ENCODE measurements at regions not wholly inside any gene's neighbourhood (a gene's known extent, or its start where the extent isn't known, plus 50 kb on each side); places are given as distances from the start of the nearest gene placed in this dataset.
A peak's percentile ranks its signal among the peaks of the same experiment; 100 is the strongest.

DNA sequence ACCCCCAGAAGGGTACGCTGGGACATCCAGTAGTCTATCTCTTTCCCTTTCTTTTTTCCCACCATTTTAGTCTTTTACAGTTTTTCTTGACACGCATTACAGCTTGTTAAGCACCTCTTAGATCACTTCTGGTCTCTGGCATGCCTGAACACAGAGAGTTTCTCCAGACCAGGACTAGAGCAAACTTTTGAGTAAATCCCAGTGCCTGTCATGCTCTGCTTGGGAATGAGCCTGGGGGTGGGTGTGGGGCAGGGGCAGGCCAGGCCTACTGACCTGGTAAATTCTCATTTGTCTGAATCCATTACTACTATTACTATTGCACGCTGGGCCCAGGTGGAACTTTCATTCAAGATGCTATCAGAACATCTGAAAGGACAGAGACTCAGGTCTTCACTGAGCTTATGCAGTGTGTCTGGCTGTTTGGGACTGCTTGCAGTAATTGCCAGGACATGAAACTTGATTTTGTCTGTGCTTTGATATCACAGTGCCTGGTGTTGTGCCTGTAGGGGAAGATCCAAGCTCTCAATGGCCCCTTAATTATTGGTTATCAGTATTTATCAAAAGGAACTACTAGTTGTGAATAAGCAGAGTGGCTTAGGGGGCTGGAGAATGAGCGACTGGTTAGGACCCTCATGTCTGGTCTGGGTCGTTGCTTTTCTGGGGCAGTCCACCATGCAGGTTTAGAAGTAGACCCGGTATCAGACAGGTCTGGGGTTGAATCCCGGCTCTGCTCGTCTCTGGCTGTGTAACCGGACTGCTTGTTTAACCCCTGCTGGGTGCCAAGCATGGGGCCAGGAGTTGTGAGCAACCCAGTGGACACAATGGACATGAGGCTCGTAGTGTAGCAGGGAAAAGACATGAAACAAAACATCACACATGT is 196.1 kb upstream of the TLE3 start:
- no peak for DNase-seq

DNA sequence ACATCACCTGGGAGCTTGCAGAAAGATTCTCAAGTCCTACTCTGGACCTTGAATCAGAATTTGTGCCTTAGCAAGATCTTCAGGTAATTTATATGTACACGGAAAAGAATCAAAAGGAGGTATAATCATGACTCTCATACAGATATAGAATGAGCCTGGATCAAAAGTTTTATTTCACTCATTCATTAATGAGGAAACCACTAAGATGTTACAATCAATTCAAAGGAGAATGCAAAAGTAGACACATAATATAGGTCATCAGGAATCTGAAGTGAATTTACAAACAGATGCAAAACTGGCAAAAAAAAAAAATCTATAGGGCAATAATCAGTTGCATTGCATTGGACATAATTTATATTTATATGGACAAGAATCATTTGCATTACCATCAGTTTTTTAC is 195.4 kb upstream of the TLE3 start:
- DNase-seq, result no peak

DNA sequence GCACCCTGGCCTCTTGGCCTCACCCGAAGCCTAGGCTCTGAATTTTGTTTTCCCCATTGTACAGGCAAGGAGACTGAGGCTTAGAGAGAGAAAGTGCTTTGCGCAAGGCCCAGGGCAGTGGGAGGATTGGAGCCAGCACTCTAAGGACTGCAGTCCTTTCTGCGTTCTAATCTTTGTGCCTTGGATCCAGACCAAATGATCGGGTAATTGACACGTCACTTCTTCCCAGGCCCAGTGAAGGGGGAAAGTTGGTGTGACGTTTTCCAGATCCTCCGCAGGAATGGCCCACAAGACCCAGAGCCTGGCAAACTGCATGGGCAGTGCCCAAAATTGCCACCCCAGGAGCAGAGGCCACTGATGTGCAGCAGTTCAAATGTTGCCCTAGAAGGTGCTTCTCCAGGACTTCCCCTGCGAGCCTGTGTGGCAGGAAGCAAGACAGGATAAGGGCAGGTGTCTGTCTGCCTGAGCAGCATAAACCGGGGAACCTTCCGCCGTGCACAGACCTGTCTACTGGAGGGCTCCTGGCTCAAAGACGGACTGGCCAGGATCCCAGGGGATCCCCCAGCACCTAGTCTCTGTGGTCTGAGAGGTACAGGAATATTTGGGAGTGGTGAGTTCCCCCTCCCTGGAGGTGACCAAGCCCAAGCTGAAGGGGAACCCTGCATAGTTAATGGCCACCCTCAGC is 194.5 kb upstream of the TLE3 start:
- no peak for DNase-seq

DNA sequence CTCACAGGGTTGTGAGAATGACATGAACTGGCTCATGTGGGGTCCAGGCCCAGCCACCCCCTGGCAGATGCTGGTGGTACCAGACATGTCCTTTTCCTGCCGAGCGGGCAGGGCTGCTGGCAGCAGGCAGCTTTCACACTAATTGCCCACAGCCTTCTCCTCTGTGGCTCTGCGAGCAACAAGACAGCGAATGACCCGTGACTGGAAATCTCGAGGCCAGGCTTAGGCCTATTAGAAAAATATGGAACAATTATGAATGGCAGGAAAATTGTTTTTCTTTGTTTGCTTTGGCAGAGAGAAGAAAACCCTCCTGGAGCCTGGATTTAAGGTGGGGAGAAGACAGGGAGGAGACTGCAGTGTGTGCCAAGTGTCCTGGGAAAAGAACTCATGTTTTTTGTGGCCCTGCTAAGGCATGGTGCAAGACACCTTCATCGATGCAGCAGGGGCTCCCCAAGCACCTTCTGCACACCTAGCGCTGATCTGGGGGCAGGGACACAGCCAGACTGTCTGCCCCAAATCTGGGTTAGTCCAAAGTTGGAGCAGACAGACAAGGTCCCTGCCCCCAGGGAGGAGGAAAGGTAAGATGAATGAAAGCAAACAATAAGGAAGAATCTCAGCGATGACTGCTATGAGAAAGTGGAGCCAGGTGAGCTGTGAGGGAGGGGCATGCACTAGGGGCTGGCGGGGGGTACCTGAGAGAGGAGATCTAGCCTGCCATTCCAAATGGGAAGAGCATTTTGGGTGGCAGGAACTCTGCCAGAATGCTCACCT is 193.8 kb upstream of the TLE3 start:
- DNase-seq, result no peak

DNA sequence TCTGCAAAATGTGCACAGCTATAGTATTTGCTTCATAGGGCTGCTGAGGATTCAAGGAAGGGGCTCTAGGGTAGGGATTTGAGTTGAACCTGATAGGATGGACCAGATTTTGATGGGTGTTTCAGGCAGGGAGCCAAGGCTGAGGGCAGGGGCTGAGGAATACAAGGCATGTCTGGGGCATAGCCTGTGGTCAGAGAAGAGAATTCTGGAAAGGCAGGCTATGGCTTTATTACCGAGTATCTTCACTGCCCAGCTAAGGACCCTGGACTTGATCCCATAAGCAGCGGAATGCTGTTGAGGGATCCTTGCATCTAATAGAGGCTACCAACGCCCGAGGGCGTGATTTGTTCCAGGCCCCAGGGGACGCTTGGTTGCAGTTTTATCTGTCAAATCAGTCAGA is 193.0 kb upstream of the TLE3 start:
- no peak for DNase-seq

DNA sequence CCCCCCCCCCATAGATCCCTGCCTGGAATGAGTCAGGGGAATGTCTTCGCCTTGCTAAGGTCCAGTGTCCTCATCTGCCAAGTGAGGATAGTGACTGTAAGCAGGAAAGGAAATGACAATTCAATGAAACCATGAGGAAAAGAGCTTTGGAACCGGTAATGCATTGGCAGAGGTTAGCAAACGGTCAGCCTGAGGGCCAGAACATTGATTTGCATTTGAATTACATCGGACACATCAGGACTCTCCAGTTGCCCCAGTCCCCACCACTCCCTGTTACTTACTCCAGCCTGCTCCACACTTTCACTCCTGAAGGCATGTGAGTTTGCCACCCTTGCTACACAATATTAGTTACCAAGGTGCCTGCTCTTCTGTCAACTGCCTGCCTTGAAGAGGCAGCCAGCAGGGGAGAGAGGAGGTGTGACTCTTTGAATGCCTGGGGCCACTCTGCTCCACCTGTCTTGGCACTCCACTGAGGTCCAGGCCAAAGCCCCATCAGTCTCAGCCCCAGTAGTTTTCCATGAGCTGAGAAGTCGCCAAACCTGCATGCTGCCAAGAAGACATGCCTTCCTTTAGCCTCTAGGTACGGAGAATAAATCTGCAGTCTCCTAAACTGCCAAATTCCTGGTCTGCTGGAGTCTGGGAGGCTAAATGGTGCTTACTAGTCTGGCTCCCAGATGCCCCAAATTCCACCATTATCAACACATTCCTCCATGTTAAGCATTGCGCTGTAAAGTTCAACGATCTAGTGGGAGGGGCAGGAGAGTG is 191.7 kb upstream of the TLE3 start:
- DNase-seq, result no peak

DNA sequence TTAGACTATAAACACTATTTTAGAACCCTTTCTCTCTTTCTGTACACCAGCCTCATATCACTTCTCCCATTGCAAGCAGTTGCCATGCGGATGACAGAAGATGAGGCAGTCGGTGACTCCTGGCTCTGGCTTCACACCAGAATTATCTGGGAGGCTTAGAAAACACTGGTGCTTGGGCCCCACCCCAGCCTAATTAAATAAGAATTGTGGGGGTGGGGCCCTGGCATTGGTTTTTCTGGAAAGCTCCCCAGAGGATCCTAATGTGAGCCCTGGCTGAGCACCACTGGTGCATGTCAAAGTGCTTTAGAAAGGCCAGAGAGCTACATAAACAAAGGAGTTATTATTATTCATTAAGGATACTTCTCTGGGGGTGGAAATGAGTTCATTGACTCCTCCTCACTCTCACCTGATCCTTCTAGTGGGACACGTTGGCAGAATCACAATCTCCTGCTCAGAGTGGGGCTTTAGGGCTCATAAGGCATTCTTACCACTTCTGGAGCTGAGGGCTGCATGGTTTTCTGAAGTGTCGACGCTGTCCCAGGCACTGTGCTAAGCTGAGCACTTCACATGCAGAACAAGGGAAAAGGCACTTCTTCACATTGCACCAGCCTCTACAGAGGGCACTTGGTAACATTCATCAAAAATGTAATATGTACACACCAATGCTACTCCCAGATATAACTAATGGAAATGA is 188.5 kb upstream of the TLE3 start:
- no peak for DNase-seq

DNA sequence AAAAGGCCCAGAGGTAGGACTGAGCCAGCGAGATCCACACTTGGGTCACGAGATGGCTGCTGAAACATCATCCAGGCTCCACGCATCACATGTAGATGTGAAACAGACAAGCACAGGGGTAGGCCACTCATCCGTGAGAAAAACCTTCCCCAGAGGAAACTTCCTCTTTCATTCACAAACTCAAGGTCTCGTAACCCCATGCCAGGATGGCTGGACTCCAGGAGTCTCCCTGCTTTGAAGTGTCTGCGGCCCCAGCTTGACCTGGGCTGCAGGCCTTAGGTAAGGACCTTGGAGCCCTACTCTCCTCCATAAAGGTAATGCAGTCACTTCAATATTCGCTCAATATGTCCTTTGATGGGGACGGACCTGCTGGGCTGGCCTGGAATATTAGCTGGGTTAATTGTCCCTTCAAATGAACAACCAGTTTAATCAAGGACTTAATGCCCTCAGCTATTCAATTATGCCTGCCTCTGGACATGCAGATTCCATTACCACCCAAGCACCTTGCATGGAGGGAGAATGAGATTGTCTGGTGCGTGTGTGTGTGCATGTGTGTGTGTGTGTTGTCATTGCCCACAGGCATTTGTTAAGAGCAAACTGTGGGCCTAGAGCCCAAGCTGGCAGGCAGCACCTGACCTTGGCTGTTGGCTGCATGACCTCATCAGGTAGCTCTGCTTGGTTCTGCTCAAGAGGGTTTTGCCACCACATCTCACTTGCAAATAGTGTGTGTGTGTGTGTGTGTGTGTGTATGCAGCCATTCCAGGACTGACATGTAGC is 186.9 kb upstream of the TLE3 start:
- peak; percentile 72 for DNase-seq

DNA sequence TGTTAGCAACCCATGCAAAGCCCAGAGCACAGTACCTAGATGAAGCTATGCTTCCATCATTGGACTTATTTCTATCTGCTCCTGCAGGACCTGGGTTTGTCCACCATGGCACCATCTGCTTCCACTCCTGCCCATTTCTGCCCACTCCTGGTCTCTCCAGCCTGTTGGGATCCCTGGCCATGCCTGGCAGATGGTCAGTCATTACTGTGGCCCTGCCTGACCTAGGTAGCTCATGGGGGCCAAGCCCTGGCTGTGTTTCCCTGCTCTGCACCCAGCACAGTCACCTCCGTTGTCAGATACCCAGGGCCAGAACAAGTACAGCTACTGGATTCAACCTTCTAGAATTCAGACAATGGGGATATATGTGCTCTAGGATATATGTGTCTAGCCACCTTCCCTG is 185.8 kb upstream of the TLE3 start:
- no peak for DNase-seq

DNA sequence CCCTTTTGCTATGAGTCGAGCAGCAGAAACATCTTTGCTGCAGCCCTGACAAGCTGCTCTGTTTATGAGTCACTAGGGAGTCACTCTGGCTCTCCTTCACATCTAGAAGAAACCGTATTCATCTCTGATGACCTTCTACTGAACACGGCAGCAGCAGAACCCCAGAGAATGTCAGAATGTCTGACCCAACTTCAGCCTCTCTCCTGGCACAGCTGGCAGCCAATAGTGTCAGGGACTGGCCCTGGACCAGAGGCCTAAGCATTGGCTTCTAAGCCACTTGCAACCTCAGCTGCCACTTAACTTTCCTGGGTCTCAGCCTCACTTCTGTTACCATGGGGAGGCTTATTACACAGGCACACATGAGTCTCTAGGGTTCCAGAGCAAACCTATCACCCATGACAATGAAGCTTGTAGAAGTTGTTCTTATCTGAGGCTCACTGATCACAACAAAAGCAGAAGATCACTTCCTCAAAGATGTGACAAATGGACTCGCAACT is 184.1 kb upstream of the TLE3 start:
- DNase-seq, result peak; percentile 53

DNA sequence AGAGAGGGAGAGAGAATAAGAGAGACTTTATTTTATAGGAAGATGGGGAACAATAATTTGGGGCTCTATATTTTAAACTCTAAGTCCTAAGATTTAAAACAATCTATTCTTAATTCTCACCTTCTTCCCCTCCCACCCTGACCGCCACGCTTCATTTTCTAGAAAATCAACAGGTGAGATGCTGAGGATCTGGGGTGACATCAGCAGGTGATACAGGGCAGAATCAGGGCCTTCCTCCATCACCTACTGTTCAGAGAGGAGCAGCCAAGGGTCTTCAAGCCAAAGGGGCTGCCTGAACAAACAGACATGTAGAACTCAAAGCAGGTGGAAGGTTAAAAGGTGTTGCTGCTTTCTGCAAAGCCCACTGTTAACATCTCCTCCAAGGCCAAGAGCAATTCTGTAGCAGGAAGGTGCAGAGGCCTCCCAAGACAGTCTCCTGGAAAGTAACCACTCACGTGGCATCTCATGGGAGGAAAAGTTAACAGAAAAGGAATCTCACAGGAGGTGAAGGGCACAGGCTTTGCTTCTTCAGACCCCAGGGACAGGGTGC is 183.6 kb upstream of the TLE3 start:
- DNase-seq, result no peak

DNA sequence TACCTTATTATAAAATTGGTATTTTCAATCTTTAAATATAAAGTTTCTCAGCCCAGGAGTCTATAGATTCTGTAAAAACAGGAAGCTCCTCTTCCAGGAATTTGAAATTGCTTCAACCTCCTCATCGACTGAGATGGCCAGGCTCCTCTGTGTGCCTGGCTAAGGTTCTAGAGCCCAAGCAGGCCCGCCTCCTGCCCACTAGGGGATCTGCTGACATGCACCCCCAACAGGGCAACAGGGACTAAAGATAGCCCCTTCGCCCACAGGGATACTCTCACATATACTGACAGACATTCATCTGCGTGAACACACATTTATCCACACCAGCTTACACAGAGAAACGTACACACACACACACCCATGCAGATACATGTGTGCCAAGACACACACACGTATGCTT is 183.1 kb upstream of the TLE3 start:
- DNase-seq, result no peak

DNA sequence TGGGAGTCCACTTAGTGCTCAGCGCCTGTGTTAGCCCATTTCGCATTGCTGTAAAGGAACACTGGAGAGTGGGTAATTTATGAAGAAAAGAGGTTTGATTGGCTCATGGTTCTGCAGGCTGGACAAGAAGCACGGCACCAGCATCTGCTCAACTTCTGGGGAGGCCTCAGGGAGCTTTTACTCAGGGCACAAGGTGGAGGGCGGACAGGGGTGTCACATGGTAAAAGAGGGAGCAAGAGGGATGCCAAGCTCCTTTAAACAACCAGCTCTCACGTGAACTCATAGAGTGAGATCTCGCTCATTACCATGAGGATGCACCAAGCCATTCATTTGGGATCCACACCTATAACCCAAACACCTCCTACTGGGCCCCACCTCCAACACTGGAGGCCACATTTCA is 181.4 kb upstream of the TLE3 start:
- no peak for DNase-seq

DNA sequence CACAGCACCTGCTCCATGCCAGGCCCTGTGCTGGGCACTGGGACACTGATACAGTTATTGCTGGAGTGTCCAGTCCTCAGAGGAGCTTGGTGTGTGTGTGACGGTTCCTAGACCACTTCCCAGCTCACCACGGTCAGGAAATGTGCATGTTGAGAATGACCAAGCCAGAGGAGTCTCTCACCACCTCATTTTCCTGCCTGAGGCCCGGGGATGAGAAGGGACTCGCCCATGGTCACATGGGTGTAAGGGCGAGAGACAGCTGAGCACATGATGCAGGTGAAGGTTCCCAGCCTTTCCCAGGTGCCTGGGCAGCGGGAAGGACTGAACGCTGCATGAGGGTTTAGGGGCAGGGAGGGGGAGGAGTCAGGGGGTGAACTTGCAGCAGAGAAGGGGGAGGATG is 180.9 kb upstream of the TLE3 start:
- no peak for DNase-seq

DNA sequence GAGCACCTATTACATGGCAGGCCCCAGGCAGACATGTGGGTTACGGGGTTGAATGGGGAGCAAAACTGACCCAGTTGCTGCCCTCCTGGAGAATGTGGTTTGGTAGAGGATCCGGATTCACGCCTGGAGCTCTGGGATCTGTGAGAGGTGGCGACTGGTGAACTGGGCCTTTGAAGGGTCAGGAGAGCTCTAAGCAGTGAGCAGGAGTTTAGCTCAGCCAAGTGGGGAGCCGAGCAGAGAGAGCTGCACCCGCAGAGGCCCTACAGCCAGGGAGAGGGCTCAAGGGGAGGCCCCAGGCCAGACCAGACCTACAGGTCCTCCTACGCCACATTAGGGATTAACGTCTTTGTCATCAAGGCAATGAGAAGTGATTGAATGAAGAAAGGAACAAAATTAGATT is 179.8 kb upstream of the TLE3 start:
- DNase-seq, result no peak

DNA sequence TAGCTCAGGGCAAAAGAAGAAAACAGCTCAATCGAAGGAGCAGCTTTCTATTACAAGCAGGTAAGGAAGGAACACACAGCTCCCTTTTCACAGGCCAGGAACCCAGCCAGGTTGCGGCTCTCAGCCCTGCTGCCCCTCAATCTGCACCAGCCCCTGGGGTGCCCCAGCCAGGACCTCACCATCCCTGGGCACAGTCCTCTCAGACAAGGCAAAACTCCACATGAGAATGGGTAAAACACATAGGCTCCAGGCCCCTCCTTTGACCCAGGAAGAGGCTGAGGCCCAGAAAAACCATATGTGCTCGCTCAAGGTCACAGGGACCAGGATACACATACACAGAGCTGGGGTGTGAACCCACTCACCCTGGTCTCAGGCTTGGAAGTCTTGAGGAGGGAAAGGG is 178.7 kb upstream of the TLE3 start:
- no peak for DNase-seq

DNA sequence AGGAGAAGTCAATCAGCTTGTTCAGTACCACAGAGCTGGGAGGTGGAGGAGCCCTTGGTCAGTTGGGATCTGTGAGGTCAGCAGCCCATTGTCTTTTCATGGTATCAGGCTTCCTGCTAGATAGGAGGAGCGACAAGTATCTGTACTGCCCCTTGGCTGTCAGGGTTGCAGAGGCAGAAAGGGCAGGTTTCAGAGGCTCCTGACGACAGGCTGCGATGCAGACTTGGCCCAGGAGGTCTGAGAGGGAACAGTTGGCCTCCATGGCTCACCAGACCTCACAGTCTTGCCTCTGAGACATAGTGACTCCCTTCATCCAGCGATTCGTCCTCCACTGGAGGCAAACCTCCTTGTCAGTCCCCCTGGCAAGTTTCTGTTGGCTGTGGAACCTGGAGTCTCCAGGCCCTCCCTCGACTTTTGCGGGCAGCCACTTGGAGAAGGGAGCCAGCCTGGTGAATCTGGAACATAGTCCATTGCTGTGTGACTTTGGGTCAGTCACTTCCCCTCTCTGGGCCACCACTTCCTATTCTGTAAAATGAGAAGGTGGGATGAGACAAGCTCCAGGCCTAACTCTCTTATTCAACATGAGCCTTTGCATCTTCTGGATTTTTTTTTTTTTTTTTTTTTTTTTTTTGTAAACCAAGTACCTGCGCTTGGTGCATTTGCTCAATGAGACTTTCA is 177.9 kb upstream of the TLE3 start:
- DNase-seq, result no peak

DNA sequence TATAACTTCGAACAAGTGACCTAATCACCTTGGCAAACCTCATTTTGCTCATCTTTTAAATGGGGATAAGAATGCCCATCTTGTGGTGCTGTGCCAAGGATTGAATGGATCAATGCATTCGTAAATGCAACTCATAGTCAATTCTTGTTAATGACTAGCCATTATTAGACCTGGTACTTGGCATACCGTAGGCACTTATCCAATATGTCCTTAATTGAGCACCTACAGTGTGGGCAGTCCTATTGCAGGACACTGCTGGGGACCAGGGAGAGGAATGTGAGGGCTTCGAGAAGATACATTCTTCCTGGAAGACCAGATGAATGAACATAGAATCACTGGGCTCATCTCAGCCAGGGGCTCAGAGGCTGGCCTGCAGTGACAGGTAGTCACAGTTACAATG is 177.2 kb upstream of the TLE3 start:
- DNase-seq, result no peak

DNA sequence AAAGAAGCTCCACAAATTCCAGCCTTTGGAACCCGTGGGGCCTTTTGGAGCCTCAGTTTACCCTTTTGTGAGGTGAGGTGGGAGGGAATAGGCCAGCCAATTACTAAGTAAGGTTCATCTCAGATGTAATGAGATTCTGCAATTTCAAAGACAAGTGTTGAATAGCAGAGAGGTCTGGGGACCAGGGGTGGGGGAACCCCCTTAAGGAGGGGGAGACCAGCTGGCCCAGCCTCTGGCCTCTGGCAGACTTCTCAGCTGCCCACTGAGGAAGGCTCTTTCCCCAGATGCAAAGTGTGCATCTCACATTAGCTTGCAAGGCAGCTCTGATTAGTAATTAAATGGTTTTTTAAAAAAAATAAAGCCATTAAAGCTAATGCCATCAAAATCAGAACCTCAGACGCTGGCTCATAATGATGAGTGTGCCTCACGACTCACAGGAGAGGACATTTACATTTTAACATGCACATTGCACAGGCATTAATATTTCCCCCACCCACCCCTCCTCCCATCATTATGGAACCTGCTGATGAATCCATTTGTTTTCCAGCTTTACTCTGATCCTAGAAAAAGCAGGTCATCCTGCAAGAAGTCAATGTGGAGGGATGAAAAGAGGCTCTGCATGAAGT is 176.7 kb upstream of the TLE3 start:
- DNase-seq, result peak; percentile 28

DNA sequence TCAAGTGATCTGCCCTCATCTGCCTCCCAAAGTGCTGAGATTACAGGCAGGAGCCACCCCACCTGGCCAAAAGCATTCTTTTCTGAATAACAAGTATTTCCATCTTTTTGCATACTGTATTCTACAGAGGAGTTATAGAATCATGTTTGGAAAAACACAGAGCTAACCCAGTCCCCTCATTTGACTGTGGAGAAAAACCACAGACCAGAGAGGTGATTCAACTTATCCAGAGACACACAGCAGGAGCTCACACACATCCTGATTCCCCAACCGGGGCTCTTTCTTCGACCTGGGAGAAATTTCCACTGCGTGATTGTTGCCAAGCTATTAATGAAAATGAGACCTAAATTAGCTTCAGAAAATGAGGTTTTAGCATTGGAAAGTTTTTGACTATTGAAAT is 176.1 kb upstream of the TLE3 start:
- no peak for DNase-seq
